Epithelial cell of prostate (primary cell): ENCODE measurements at regions not wholly inside any gene's neighbourhood (a gene's known extent, or its start where the extent isn't known, plus 50 kb on each side); places are given as distances from the start of the nearest gene placed in this dataset.
"Not testable (repeated sequence)": the region's sequence is repeated elsewhere in the genome, so short reads cannot be mapped to it uniquely, and the experiment has no call there.

Source experiments
- DNase-seq: peaks from one replicate; pipeline ENCODE4 v3.0.0-alpha.2; 2011; ENCODE audit warnings: low read depth, low spot score
- H3K27ac ChIP-seq: fragments of 450-650 bp; 2 replicates; pipeline ENCODE4 v1.5.1; 2017; ENCODE audit warnings: mild to moderate bottlenecking

DNA sequence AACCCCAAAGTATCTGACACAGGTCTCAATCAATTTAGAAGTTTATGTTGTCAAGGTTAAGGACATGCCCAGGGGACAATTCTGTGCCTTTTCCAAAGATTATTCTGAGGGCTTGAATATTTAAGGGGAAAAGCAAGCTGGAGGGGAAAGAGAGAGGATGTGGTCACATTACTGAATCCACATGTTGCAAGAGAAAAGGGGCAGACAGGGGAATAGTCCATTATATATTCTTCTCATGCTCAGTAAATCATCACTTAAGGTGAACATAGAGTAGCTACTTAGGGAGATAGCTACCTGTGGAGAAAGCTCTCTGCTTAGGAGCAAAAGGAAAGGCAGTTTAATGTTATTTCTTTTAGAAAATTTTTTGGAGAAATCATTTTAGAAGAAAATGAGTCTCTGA lies 751.6 kb downstream of the SI start:
- H3K27ac ChIP-seq: no peak overlapping the region
- no peak for DNase-seq

DNA sequence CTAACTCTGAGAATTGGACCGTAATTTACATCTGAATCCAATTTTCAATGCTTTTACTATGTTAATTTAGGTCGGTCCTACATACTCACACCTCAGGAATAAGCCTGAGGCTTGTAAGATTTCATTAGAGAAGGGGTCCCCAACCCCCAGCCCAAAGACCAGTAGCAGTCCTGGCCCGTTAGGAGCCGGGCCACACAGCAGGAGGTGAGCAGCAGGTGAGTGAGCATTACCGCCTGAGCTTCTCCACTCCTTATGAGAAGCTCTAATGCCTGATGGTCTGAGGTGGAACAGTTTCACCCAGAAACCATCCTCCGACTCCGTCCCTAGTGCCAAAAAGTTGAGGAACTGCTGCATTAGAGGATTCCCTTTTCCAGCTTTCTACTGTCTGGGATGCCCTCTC lies 757.3 kb downstream of the SI start:
- H3K27ac ChIP-seq: no peak overlapping the region
- no peak for DNase-seq

DNA sequence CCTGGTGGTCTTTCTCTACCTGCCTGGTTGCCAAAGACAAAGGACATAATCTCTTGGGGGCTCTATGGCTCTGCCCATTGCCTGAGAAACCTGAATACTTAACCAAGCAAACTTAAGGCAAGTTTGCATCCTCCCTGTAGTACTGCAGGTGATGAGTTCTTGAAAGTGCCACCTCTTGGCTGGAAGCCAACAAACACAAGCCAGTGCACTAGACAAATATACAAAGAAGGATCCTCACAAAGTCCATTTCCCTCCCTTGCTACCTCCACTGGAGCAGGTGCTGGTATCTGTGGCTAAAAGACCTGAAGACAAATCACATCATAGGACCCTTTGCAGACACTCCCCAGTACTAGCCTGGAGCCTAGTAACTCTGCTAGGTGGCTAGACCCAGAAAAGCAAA lies 772.3 kb downstream of the SI start:
- DNase-seq: no peak
- no peak overlapping the region for H3K27ac ChIP-seq

DNA sequence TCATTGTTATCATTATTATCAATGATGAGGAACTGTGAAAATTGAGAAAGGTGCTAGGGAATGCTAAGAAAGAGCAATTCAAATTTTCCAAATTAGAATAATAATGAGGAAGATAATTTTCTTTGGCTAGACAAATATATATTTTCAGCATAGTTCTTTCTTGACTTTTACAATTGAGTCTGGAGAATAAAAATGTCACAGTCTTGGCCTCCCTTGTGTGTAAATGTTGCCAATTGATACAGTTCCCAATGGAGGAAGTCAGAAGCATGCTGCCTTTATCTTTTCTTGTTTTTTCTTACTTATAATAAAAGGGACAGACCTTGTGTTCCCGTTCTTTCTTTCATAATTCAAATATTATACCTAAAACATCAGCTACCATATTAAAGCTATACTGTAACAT lies 774.4 kb downstream of the SI start:
- no peak for DNase-seq
- H3K27ac ChIP-seq: no peak overlapping the region

- DNase-seq: no peak
- no peak overlapping the region for H3K27ac ChIP-seq
Observed at GRCh38 chr3:164302622-164303021, 775.7 kb downstream of the SI start.

DNA sequence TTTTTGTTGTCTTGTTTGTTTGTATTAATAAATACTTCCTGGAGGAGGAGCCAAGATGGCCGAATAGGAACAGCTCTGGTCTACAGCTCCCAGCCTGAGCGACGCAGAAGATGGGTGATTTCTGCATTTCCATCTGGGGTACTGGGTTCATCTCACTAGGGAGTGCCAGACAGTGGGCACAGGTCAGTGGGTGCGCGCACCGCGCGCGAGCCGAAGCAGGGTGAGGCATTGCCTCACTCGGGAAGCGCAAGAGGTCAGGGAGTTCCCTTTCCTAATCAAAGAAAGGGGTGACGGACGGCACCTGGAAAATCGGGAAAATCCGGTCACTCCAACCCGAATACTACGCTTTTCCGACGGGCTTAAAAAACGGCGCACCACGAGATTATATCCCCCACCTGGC lies 786.8 kb downstream of the SI start:
- not testable (repeated sequence) for DNase-seq, H3K27ac ChIP-seq

GRCh38 chr3:164278550-164278949 lies 799.7 kb downstream of the SI start:
- no peak for DNase-seq
- no peak overlapping the region for H3K27ac ChIP-seq

GRCh38 chr3:164267053-164267452 lies 811.2 kb downstream of the SI start:
- no peak overlapping the region for H3K27ac ChIP-seq
- no peak for DNase-seq

- H3K27ac ChIP-seq: no peak overlapping the region
- no peak for DNase-seq
Observed at GRCh38 chr3:164250923-164251322, 827.4 kb downstream of the SI start.

- H3K27ac ChIP-seq: no peak overlapping the region
Observed at GRCh38 chr3:164236851-164237250, 841.4 kb downstream of the SI start.

GRCh38 chr3:164235289-164236028 lies 842.8 kb downstream of the SI start:
- H3K27ac ChIP-seq: no peak overlapping the region
- no peak for DNase-seq

More at GRCh38 chr3:164236851-164237250, 841.4 kb downstream of the SI start:
- no peak for DNase-seq

- no peak overlapping the region for H3K27ac ChIP-seq
- no peak for DNase-seq
Observed at GRCh38 chr3:164233951-164234350, 844.3 kb downstream of the SI start.

- H3K27ac ChIP-seq: no peak overlapping the region
- no peak for DNase-seq
Observed at GRCh38 chr3:164231718-164232117, 846.6 kb downstream of the SI start.

DNA sequence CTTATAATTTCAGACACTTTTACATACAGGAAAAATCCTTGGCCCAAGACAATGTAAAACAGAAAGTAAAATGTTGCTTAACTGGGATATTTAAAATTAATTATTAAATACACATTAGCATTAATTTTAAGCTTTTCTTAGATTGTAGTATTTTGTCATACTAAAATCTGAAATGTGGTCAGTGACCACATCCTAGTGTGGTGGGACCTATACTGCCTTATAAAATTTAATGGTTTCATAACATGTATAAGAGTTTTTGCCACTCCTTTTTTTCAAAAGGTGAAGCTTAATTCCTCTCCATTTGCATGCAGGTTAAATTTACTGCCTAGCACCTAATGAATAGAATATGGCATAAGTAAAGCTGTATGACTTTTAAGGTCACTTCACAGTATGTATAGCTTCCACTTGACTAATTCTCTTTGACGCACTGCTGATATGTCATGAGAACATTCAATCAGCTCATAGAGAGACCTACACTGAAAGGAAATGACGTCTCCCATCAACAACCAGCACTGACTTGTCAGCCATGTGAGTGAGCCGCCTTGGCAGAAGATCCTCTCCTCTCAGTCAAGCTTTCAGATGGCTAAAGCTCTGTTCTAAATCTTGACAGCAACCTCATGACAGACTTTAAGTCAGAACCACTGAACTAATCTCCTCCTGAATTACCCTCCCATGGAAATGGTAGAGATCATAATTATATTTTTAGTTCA lies 847.8 kb downstream of the SI start:
- no peak overlapping the region for H3K27ac ChIP-seq
- no peak for DNase-seq

- no peak for DNase-seq
- H3K27ac ChIP-seq: no peak overlapping the region
Observed at GRCh38 chr3:164224126-164224525, 854.2 kb downstream of the SI start.

DNA sequence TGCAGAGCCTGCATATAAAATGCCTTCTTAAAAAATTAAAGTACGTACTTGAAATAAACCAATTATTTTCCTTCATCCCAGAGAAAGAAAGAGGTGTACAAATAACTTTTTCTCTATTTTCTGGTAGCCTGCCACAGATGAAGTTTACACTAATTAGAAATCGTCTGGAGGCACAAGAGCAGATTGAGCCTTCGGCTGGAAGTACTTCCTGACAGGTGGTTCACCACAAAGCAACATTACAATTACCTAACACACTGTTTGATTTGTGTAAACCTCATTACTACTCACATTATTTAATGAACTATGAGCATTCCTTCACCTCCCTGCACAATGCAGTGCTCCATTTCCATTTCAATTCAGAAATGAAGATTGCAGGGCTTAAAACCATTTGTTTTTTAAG lies 856.1 kb downstream of the SI start:
- H3K27ac ChIP-seq: no peak overlapping the region
- DNase-seq: no peak

DNA sequence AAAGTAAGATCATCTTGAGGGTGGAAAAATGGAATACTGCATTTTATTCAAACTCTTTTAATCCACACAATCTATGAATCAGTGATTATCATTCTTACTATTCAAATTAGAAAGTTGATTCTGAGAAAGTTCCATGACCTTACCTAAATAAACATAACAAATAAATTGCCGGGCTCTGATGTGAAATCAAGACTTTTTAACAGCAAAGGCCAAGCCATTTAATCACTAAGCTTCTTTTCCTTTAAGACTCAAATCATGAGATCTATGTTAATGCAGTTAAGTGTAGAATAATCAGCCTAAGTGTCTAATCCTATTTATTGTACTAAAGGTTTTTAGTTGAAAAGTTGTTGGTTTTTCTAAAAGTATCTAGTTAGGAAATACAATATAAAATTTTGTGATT lies 857.0 kb downstream of the SI start:
- no peak for DNase-seq

DNA sequence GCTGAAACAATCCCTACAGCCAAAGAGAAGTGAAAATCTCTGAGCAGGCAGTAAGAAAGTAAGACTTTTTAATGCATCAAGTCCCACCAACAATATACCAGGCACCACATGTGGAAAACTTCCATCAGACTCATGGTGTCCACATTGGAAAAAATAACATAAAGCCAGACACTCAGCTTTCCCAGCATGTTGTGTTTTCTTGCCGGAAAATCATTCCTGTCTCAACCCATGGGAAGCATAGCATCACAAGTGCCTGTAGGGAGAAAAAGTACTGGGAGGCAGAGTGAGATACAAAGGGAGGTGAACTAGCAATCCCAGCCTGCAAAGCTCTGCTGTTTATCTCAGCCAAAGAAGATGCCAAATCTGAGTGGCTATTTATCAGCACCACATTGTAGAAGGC lies 868.9 kb downstream of the SI start:
- no peak for DNase-seq
- H3K27ac ChIP-seq: no peak overlapping the region

More for the DNA sequence above, 857.0 kb downstream of the SI start:
- no peak overlapping the region for H3K27ac ChIP-seq

GRCh38 chr3:164208821-164209220 lies 869.5 kb downstream of the SI start:
- no peak overlapping the region for H3K27ac ChIP-seq
- DNase-seq: no peak

DNA sequence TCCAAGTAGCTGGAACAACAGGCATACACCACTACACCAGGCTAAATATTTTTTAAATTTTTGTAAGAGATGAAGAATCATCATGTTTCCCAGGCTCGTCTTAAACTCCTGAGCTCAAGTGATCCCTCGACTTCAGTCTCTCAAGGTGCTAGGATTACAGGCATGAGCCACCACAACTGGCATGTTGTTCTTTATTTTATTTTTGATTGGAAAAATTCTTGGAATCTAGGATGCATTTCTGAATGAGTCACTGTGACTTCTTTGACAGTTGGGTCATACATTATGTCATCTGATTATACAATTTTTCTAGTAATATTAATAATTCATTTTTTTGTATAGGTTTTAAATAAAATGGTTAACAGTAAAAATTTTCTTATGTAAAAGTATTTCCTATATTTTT lies 870.2 kb downstream of the SI start:
- no peak overlapping the region for H3K27ac ChIP-seq
- no peak for DNase-seq

DNA sequence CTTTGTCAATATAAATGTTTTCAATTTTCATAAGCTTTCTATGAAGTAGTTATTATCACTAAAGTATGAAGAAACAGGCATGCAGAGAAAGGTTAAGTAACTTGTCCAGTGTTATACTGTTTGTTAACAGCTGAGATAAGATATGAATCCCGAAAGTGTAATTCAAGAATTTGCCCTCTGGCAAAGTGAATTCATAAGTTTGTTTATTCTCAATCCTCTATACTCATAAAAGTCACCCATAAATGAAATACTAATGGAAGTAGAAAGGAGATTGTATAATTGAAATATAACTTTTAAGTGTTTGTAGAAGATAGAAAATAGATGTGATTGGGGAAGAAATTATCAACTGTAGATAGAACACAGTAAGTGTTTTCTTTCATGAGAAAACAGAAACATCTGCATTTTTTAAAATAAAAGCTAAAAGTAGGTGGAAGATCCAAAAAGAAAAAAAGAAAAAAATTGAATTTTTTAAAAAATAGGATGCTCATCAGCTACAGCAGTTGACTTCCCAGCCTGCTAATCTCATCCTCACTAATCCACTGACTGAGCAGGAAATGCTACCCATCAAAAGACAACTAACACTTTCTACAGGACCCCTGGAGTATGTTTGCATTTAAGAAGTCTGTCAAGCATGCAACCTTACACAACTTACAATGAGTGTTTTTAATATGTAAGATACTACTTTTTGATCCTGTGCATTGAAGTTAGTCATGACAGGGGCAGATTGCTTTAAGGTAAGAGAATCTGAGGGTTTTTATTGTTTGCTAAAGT lies 878.1 kb downstream of the SI start:
- no peak overlapping the region for H3K27ac ChIP-seq
- DNase-seq: no peak
